HCT116 (cell line): ENCODE measurements at regions not wholly inside any gene's neighbourhood (a gene's known extent, or its start where the extent isn't known, plus 50 kb on each side); places are given as distances from the start of the nearest gene placed in this dataset.

Source experiments
- ATAC-seq: fragments of 200-7000 bp; cut with Tn5 transposase; 2 replicates; pipeline ENCODE4 v1.9.1; 2020; ENCODE audit warnings: mild to moderate bottlenecking, moderate library complexity
- BruUV-seq: library from RNA; stranded (reverse); fragments of 400-500 nt; replicated peaks from 2 replicates; lab custom pipeline; 2021; lab: Mats Ljungman, UMichigan
- CTCF ChIA-PET: fragments of 300-600 bp; sonication (Branson Sonifier 250); formaldehyde crosslinking; loops from one replicate; lab custom pipeline; 2021; ENCODE audit warnings: antibody characterized with exemption; lab: Charles Lee
- POLR2A ChIA-PET: fragments of 300-600, 350-600 bp; sonication (Branson Sonifier 250); formaldehyde crosslinking; loops from one replicate; lab custom pipeline; 2021; ENCODE audit warnings: antibody characterized with exemption; lab: Charles Lee
- RAD21 ChIA-PET, 2 experiments: fragments of 300-600 bp; sonication (Branson Sonifier 250); formaldehyde crosslinking; loops; one replicate each; lab custom pipeline; 2023; ENCODE audit warnings: low total read pairs in 2 of 2; ENCODE audit not compliant: uncharacterized antibody in 2 of 2, unreplicated experiment in 2 of 2, low non-redundant PET in 1 of 2; lab: Charles Lee
- DNase-seq: peaks from one replicate; pipeline ENCODE4 v3.0.0-alpha.2; 2010; ENCODE audit warnings: low read depth, low spot score
- H2AFZ ChIP-seq: fragments of 200-600 bp; shearing (Covaris generic), sonication (generic); 2 replicates; pipeline ENCODE4 v1.6.1; 2017; ENCODE audit warnings: low read depth, mixed run types, mixed read lengths, antibody characterized with exemption, low read length; ENCODE audit not compliant: poor library complexity, severe bottlenecking
- H3K27ac ChIP-seq: 2 replicates; pipeline ENCODE4 v1.5.1; 2012; ENCODE audit warnings: low read depth, low read length
- H3K27me3 ChIP-seq: fragments of 200-600 bp; sonication (generic); 2 replicates; pipeline ENCODE4 v1.6.1; 2016; ENCODE audit warnings: mixed run types, low read length, mixed read lengths; ENCODE audit not compliant: insufficient read depth
- H3K36me3 ChIP-seq, 2 experiments: fragments of 200-500 bp in 1 of 2; fragments of 200-600 bp in 1 of 2; sonication (Bioruptor generic) in 1 of 2; sonication (generic) in 1 of 2; 2 replicates each; pipeline versions ENCODE4 v1.5.1 to v1.6.1; 2014 to 2016; ENCODE audit warnings: low read length in 2 of 2, inconsistent platforms in 1 of 2, mixed read lengths in 1 of 2, mixed run types in 1 of 2; ENCODE audit not compliant: insufficient read depth in 2 of 2, control insufficient read depth in 1 of 2
- H3K4me1 ChIP-seq, 2 experiments: fragments of 200-600 bp in 1 of 2; sonication (generic) in 1 of 2; 2 replicates each; pipeline versions ENCODE4 v1.5.1 to v1.6.1; 2012 to 2017; ENCODE audit warnings: low read length in 2 of 2, inconsistent platforms in 1 of 2, mild to moderate bottlenecking in 1 of 2, mixed read lengths in 1 of 2, mixed run types in 1 of 2, moderate library complexity in 1 of 2; ENCODE audit not compliant: insufficient read depth in 2 of 2, control insufficient read depth in 1 of 2
- H3K4me2 ChIP-seq: fragments of 200-600 bp; sonication (generic); 2 replicates; pipeline ENCODE4 v1.6.1; 2017; ENCODE audit warnings: mixed run types, low read length, mixed read lengths
- H3K4me3 ChIP-seq, 2 experiments: fragments of 200-600 bp in 1 of 2; sonication (generic) in 1 of 2; replicated peaks in 1 of 2; 2 replicates each; pipeline ENCODE4 v1.5.1; 2011 to 2016; ENCODE audit warnings: low read length in 2 of 2, control low read depth in 1 of 2, low read depth in 1 of 2, mild to moderate bottlenecking in 1 of 2, mixed read lengths in 1 of 2, mixed run types in 1 of 2
- H3K79me2 ChIP-seq: fragments of 200-600 bp; sonication (generic); 2 replicates; pipeline ENCODE4 v1.6.1; 2017; ENCODE audit warnings: mild to moderate bottlenecking, mixed run types, low read length, moderate library complexity, mixed read lengths; ENCODE audit not compliant: insufficient read depth
- H3K9ac ChIP-seq: fragments of 200-600 bp; sonication (generic); 2 replicates; pipeline ENCODE4 v1.6.1; 2016; ENCODE audit warnings: low read length, mixed read lengths
- H3K9me2 ChIP-seq: fragments of 200-600 bp; sonication (generic), shearing (Covaris generic); 2 replicates; pipeline ENCODE4 v1.6.1; 2017; ENCODE audit warnings: mixed run types, mild to moderate bottlenecking, moderate library complexity; ENCODE audit not compliant: insufficient read depth
- H3K9me3 ChIP-seq, 2 experiments: fragments of 200-500 bp in 1 of 2; fragments of 200-600 bp in 1 of 2; sonication (Bioruptor generic) in 1 of 2; sonication (generic) in 1 of 2; 2 replicates each; pipeline ENCODE4 v1.6.1; 2014 to 2017; ENCODE audit warnings: low read length in 2 of 2, mixed read lengths in 2 of 2, inconsistent platforms in 1 of 2, low read depth in 1 of 2, mild to moderate bottlenecking in 1 of 2, mixed run types in 1 of 2, moderate library complexity in 1 of 2; ENCODE audit not compliant: control insufficient read depth in 1 of 2, insufficient read depth in 1 of 2
- H4K20me1 ChIP-seq: fragments of 200-600 bp; sonication (generic), shearing (Covaris generic); 2 replicates; pipeline ENCODE4 v1.6.1; 2017; ENCODE audit warnings: mixed run types, mild to moderate bottlenecking, moderate library complexity; ENCODE audit not compliant: insufficient read depth
- CBX3 ChIP-seq: IDR thresholded peaks from 2 replicates; pipeline ENCODE4 v1.6.1; 2012; ENCODE audit warnings: low read depth
- CEBPB ChIP-seq: IDR thresholded peaks from 2 replicates; pipeline ENCODE4 v1.6.1; 2012; ENCODE audit warnings: low read depth
- CTCF ChIP-seq, 3 experiments: fragments of 200-600 bp in 1 of 3; sonication (generic) in 1 of 3; IDR thresholded peaks in 2 of 3; conservative IDR thresholded peaks in 1 of 3; 2 replicates each; pipeline ENCODE4 v1.5.1; 2012 to 2017; ENCODE audit warnings: low read depth in 2 of 3, low read length in 2 of 3, antibody characterized with exemption in 1 of 3, borderline replicate concordance in 1 of 3, control low read depth in 1 of 3, mild to moderate bottlenecking in 1 of 3, mixed read lengths in 1 of 3, mixed run types in 1 of 3, moderate library complexity in 1 of 3; ENCODE audit not compliant: insufficient read depth in 1 of 3
- JUND ChIP-seq: IDR thresholded peaks from 2 replicates; pipeline ENCODE4 v1.6.1; 2012
- MAX ChIP-seq: IDR thresholded peaks from 2 replicates; pipeline ENCODE4 v1.6.1; 2012
- POLR2AphosphoS5 ChIP-seq: IDR thresholded peaks from 2 replicates; pipeline ENCODE4 v1.6.1; 2011; ENCODE audit warnings: mild to moderate bottlenecking, low read depth, low read length, moderate library complexity
- RAD21 ChIP-seq: IDR thresholded peaks from 2 replicates; pipeline ENCODE4 v1.6.1; 2012; ENCODE audit warnings: low read depth, mild to moderate bottlenecking
- SIN3A ChIP-seq: IDR thresholded peaks from 2 replicates; pipeline ENCODE4 v1.6.1; 2012; ENCODE audit warnings: low read depth
- SP1 ChIP-seq: IDR thresholded peaks from 2 replicates; pipeline ENCODE4 v1.6.1; 2012; ENCODE audit warnings: low read depth
- YY1 ChIP-seq: IDR thresholded peaks from 2 replicates; pipeline ENCODE4 v1.6.1; 2011; ENCODE audit warnings: low read length, low read depth, moderate library complexity, mild to moderate bottlenecking; ENCODE audit not compliant: insufficient replicate concordance; ENCODE audit errors: extremely low read depth
- ZFX ChIP-seq: fragments of 450-650 bp; IDR thresholded peaks from 2 replicates; pipeline ENCODE4 v1.6.1; 2017
- intact Hi-C: fragments of 100-400 bp; cut with micrococcal nuclease; formaldehyde crosslinking; loops from 2 replicates; pipeline ENCODE4 v1.10.0; 2022
- TF ChIP-seq, protein P1 (sequence below): IDR thresholded peaks from 2 replicates; pipeline ENCODE4 v1.6.1; 2012; ENCODE audit warnings: low read depth
- TF ChIP-seq, protein P2 (sequence below): IDR thresholded peaks from 2 replicates; pipeline ENCODE4 v1.6.1; 2011; ENCODE audit warnings: mild to moderate bottlenecking, low read length, moderate library complexity; ENCODE audit not compliant: insufficient replicate concordance; ENCODE audit errors: extremely low read depth

DNA sequence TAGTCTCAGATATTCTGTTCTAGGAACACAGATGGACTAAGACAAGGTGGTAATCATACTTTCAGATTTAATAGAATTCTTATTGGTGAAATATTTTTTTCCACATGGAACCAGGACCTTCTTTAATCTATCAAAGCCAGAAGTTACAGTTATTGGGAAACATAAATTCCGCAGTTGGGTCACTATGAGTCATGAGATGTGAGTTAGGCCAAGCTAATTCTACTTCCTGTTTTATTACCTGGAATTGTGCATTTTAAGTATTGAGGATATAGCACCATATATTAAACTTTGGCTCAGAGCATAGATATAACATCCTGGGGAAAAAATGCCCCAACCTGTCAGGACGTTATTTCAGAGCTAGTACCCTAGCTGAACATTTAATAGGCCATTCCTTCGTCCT is 96.4 kb upstream of the P3H2 start (continued):
- TF ChIP-seq RAD21 (no peak), CEBPB (peak; percentile 55), CBX3 (no peak), YY1 (no peak)
- TF ChIP-seq, protein P1, sequence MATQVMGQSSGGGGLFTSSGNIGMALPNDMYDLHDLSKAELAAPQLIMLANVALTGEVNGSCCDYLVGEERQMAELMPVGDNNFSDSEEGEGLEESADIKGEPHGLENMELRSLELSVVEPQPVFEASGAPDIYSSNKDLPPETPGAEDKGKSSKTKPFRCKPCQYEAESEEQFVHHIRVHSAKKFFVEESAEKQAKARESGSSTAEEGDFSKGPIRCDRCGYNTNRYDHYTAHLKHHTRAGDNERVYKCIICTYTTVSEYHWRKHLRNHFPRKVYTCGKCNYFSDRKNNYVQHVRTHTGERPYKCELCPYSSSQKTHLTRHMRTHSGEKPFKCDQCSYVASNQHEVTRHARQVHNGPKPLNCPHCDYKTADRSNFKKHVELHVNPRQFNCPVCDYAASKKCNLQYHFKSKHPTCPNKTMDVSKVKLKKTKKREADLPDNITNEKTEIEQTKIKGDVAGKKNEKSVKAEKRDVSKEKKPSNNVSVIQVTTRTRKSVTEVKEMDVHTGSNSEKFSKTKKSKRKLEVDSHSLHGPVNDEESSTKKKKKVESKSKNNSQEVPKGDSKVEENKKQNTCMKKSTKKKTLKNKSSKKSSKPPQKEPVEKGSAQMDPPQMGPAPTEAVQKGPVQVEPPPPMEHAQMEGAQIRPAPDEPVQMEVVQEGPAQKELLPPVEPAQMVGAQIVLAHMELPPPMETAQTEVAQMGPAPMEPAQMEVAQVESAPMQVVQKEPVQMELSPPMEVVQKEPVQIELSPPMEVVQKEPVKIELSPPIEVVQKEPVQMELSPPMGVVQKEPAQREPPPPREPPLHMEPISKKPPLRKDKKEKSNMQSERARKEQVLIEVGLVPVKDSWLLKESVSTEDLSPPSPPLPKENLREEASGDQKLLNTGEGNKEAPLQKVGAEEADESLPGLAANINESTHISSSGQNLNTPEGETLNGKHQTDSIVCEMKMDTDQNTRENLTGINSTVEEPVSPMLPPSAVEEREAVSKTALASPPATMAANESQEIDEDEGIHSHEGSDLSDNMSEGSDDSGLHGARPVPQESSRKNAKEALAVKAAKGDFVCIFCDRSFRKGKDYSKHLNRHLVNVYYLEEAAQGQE: no peak
- TF ChIP-seq, all 23 proteins: peak for 4

DNA sequence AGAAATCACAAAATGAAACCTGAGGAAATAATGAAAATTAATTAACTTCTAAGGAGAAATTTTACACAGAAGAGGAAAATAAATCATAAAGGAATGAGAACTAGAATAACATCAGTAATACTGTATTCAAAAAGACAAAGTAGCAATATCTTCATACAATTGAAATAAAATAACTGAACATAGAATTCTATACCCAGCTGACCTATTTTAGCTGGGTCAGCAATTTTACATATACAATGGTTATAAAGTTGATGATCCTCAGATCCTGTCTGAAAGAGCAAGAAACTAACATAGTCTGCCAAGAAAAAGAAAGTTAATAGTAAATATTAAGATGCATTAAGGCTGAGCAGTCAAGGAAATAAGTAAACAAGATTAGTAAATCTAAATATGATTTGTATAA is 93.0 kb upstream of the P3H2 start:
- H3K9me3 ChIP-seq: no peaks in the 10 kb centered on the region; a peak in 1 of 4 replicates
- H3K9me2 ChIP-seq: 0 out of 2 replicates have a peak, but pooled peaks cover 3% of the 10 kb centered on the region
- no peaks in the 10 kb centered on the region for H3K36me3 ChIP-seq
- no peak overlapping the region for H3K27ac ChIP-seq
- POLR2A ChIA-PET: no interaction called here
- no peaks in the 10 kb centered on the region for H3K27me3 ChIP-seq
- CTCF ChIA-PET: no interaction called here
- H3K4me1 ChIP-seq: peaks cover 0 to 6% of the 10 kb centered on the region in 2 experiments; a peak in 1 of 4 replicates
- H3K79me2 ChIP-seq: no peaks in the 10 kb centered on the region
- H4K20me1 ChIP-seq: no peaks in the 10 kb centered on the region
- H3K4me3 ChIP-seq: no peak overlapping the region
- ATAC-seq (no peak), DNase-seq (no peak)
- H3K9ac ChIP-seq: no peak overlapping the region
- RAD21 ChIA-PET: no interaction called here
- intact Hi-C loops: no loop called here
- no peak overlapping the region for H3K4me2 ChIP-seq
- BruUV-seq: no TSS peak
- H2AFZ ChIP-seq: no peak overlapping the region
- TF ChIP-seq, protein P2, sequence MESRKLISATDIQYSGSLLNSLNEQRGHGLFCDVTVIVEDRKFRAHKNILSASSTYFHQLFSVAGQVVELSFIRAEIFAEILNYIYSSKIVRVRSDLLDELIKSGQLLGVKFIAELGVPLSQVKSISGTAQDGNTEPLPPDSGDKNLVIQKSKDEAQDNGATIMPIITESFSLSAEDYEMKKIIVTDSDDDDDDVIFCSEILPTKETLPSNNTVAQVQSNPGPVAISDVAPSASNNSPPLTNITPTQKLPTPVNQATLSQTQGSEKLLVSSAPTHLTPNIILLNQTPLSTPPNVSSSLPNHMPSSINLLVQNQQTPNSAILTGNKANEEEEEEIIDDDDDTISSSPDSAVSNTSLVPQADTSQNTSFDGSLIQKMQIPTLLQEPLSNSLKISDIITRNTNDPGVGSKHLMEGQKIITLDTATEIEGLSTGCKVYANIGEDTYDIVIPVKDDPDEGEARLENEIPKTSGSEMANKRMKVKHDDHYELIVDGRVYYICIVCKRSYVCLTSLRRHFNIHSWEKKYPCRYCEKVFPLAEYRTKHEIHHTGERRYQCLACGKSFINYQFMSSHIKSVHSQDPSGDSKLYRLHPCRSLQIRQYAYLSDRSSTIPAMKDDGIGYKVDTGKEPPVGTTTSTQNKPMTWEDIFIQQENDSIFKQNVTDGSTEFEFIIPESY: no peak
- TF ChIP-seq CTCF (IDR thresholded peaks at IDR 0.05 in 2 of 3, conservative IDR thresholded peaks at IDR 0.05 in 1 of 3; ENCODE audit: borderline replicate concordance in 1 of 3, insufficient read depth in 1 of 3, low read depth in 2 of 3, low read length in 2 of 3): no peak
- no peak for TF ChIP-seq YY1
- TF ChIP-seq JUND: no peak
- TF ChIP-seq, protein P1: no peak
- no peak for TF ChIP-seq ZFX
- TF ChIP-seq RAD21: no peak
- TF ChIP-seq SIN3A: no peak
- no peak for TF ChIP-seq SP1
- TF ChIP-seq MAX: no peak
- TF ChIP-seq POLR2AphosphoS5: no peak
